Fibroblast of skin of scalp (primary cell): ENCODE measurements at regions not wholly inside any gene's neighbourhood (a gene's known extent, or its start where the extent isn't known, plus 50 kb on each side); places are given as distances from the start of the nearest gene placed in this dataset.
"Not testable (repeated sequence)": the region's sequence is repeated elsewhere in the genome, so short reads cannot be mapped to it uniquely, and the experiment has no call there.

Experiments used
- DNase-seq: peaks from one replicate; pipeline ENCODE4 v3.0.0-alpha.2; 2013

- no peak for DNase-seq
Measured at GRCh38 chr12:73529954-73530353, 1007.7 kb upstream of the ATXN7L3B start.

GRCh38 chr12:73531752-73532151 is 1005.9 kb upstream of the ATXN7L3B start:
- DNase-seq = no peak

GRCh38 chr12:73547421-73547820 is 990.2 kb upstream of the ATXN7L3B start:
- no peak for DNase-seq

GRCh38 chr12:73585136-73585535 is 952.5 kb upstream of the ATXN7L3B start:
- DNase-seq = no peak

- no peak for DNase-seq
Measured at GRCh38 chr12:73589220-73589619, 948.4 kb upstream of the ATXN7L3B start.

GRCh38 chr12:73598626-73599025 is 939.0 kb upstream of the ATXN7L3B start:
- no peak for DNase-seq

- DNase-seq = no peak
Measured at GRCh38 chr12:73599268-73599667, 938.4 kb upstream of the ATXN7L3B start.

GRCh38 chr12:73605925-73606324 is 931.7 kb upstream of the ATXN7L3B start:
- not testable (repeated sequence) for DNase-seq

- no peak for DNase-seq
Measured at GRCh38 chr12:73612551-73612950, 925.1 kb upstream of the ATXN7L3B start.

GRCh38 chr12:73623421-73623820 is 914.2 kb upstream of the ATXN7L3B start:
- no peak for DNase-seq

GRCh38 chr12:73625226-73625625 is 912.4 kb upstream of the ATXN7L3B start:
- no peak for DNase-seq

GRCh38 chr12:73629171-73629570 is 908.5 kb upstream of the ATXN7L3B start:
- DNase-seq = no peak

GRCh38 chr12:73629893-73630831 is 907.5 kb upstream of the ATXN7L3B start:
- no peak for DNase-seq

- no peak for DNase-seq
Measured at GRCh38 chr12:73632191-73632590, 905.4 kb upstream of the ATXN7L3B start.

GRCh38 chr12:73632661-73633060 is 905.0 kb upstream of the ATXN7L3B start:
- no peak for DNase-seq

- not testable (repeated sequence) for DNase-seq
Measured at GRCh38 chr12:73639397-73639796, 898.2 kb upstream of the ATXN7L3B start.

- no peak for DNase-seq
Measured at GRCh38 chr12:73656375-73656774, 881.3 kb upstream of the ATXN7L3B start.

GRCh38 chr12:73659802-73660201 is 877.8 kb upstream of the ATXN7L3B start:
- DNase-seq = no peak

- DNase-seq = no peak
Measured at GRCh38 chr12:73665193-73665592, 872.4 kb upstream of the ATXN7L3B start.

- not testable (repeated sequence) for DNase-seq
Measured at GRCh38 chr12:73671550-73671949, 866.1 kb upstream of the ATXN7L3B start.

- no peak for DNase-seq
Measured at GRCh38 chr12:73677520-73678291, 859.9 kb upstream of the ATXN7L3B start.

GRCh38 chr12:73678335-73678734 is 859.3 kb upstream of the ATXN7L3B start:
- no peak for DNase-seq

- DNase-seq = no peak
Measured at GRCh38 chr12:73699318-73699717, 838.3 kb upstream of the ATXN7L3B start.

- no peak for DNase-seq
Measured at GRCh38 chr12:73714655-73715054, 823.0 kb upstream of the ATXN7L3B start.
